GM18858 (cell line): ENCODE measurements at regions not wholly inside any gene's neighbourhood (a gene's known extent, or its start where the extent isn't known, plus 50 kb on each side); places are given as distances from the start of the nearest gene placed in this dataset.
A peak's percentile ranks its signal among the peaks of the same experiment; 100 is the strongest.

Experiments
- ATAC-seq: cut with Tn5 transposase; IDR thresholded peaks from one replicate; pipeline ENCODE4 v1.9.1; 2021; ENCODE audit not compliant: unreplicated experiment

- no peak for ATAC-seq
Measured at GRCh38 chr3:107428051-107428858, 51.0 kb downstream of the CCDC54 start.

- ATAC-seq = peak; percentile 47
Measured at GRCh38 chr3:107429320-107430181, 52.3 kb downstream of the CCDC54 start.

- no peak for ATAC-seq
Measured at GRCh38 chr3:107430214-107430995, 53.2 kb downstream of the CCDC54 start.

GRCh38 chr3:107430996-107431245, 53.7 kb downstream of the CCDC54 start:
- ATAC-seq = peak; percentile 3

GRCh38 chr3:107431246-107432012, 54.2 kb downstream of the CCDC54 start:
- ATAC-seq = peak; percentile 51

- no peak for ATAC-seq
Measured at GRCh38 chr3:107432013-107432515, 54.8 kb downstream of the CCDC54 start.

- ATAC-seq = no peak
Measured at GRCh38 chr3:107432646-107433045, 55.4 kb downstream of the CCDC54 start.

- ATAC-seq = no peak
Measured at GRCh38 chr3:107436029-107436428, 58.8 kb downstream of the CCDC54 start.

- ATAC-seq = no peak
Measured at GRCh38 chr3:107438671-107439070, 61.4 kb downstream of the CCDC54 start.

- ATAC-seq = no peak
Measured at GRCh38 chr3:107441617-107442016, 64.4 kb downstream of the CCDC54 start.

GRCh38 chr3:107443461-107443860, 66.2 kb downstream of the CCDC54 start:
- ATAC-seq = no peak

- ATAC-seq = no peak
Measured at GRCh38 chr3:107446706-107447105, 69.5 kb downstream of the CCDC54 start.

GRCh38 chr3:107450254-107450893, 72.4 kb upstream of the BBX start:
- no peak for ATAC-seq

- ATAC-seq = no peak
Measured at GRCh38 chr3:107452436-107452835, 70.3 kb upstream of the BBX start.

- ATAC-seq = no peak
Measured at GRCh38 chr3:107453504-107453903, 69.3 kb upstream of the BBX start.

- no peak for ATAC-seq
Measured at GRCh38 chr3:107455621-107456020, 67.1 kb upstream of the BBX start.

- ATAC-seq = no peak
Measured at GRCh38 chr3:107456501-107456900, 66.3 kb upstream of the BBX start.

- ATAC-seq = no peak
Measured at GRCh38 chr3:107458871-107459270, 63.9 kb upstream of the BBX start.

GRCh38 chr3:107461721-107462120, 61.0 kb upstream of the BBX start:
- no peak for ATAC-seq

GRCh38 chr3:107464037-107464436, 58.7 kb upstream of the BBX start:
- no peak for ATAC-seq
